Smooth muscle cell (in vitro differentiated cells): ENCODE measurements at regions not wholly inside any gene's neighbourhood (a gene's known extent, or its start where the extent isn't known, plus 50 kb on each side); places are given as distances from the start of the nearest gene placed in this dataset.
A peak's percentile ranks its signal among the peaks of the same experiment; 100 is the strongest.

Experiments
- DNase-seq: peaks from one replicate; lab custom pipeline; 2025; ENCODE audit not compliant: unreplicated experiment; lab: John Stamatoyannopoulos, UW
- H2AFZ ChIP-seq: fragments of 200-600 bp; sonication (generic); 2 replicates; pipeline ENCODE4 v1.6.0; 2016; ENCODE audit warnings: antibody characterized with exemption, low read depth, mild to moderate bottlenecking
- H3F3A ChIP-seq: fragments of 200-600 bp; sonication (generic); 2 replicates; pipeline ENCODE4 v1.6.0; 2017; ENCODE audit warnings: antibody characterized with exemption, low read depth
- H3K27ac ChIP-seq: fragments of 200-600 bp; sonication (generic); 2 replicates; pipeline ENCODE4 v1.5.1; 2016; ENCODE audit warnings: low read depth, mild to moderate bottlenecking
- H3K27me3 ChIP-seq: fragments of 200-600 bp; sonication (generic); 2 replicates; pipeline ENCODE4 v1.6.1; 2016; ENCODE audit warnings: low read depth, mild to moderate bottlenecking
- H3K36me3 ChIP-seq: fragments of 200-600 bp; sonication (generic); 2 replicates; pipeline ENCODE4 v1.5.1; 2016; ENCODE audit warnings: low read depth
- H3K4me1 ChIP-seq: fragments of 200-600 bp; sonication (generic); 2 replicates; pipeline ENCODE4 v1.5.1; 2016; ENCODE audit warnings: low read depth
- H3K4me2 ChIP-seq: fragments of 200-600 bp; sonication (generic); 2 replicates; pipeline ENCODE4 v1.6.0; 2016; ENCODE audit warnings: mild to moderate bottlenecking
- H3K4me3 ChIP-seq: fragments of 200-600 bp; sonication (generic); 2 replicates; pipeline ENCODE4 v1.5.1; 2016; ENCODE audit warnings: mild to moderate bottlenecking
- H3K79me2 ChIP-seq: fragments of 200-600 bp; sonication (generic); 2 replicates; pipeline ENCODE4 v1.6.0; 2016; ENCODE audit warnings: low read depth, mild to moderate bottlenecking
- H3K9ac ChIP-seq: fragments of 200-600 bp; sonication (generic); 2 replicates; pipeline ENCODE4 v1.6.0; 2016; ENCODE audit warnings: low read depth
- H3K9me3 ChIP-seq: fragments of 200-600 bp; sonication (generic); replicated peaks from 2 replicates; pipeline ENCODE4 v1.5.1; 2016; ENCODE audit warnings: low read depth
- H4K20me1 ChIP-seq: fragments of 200-600 bp; sonication (generic); 2 replicates; pipeline ENCODE4 v1.6.0; 2016; ENCODE audit warnings: low read depth
- WGBS: methylation state at CpG from one replicate; pipeline ENCODE4 v1.1.7; 2016; ENCODE audit warnings: low lambda C conversion rate; 5-methylcytosine and 5-hydroxymethylcytosine counted together
- TF ChIP-seq, protein P1 (sequence below): fragments of 200-600 bp; sonication (generic); IDR thresholded peaks from 2 replicates; pipeline ENCODE4 v1.5.1; 2017; ENCODE audit warnings: borderline replicate concordance, mild to moderate bottlenecking, antibody characterized with exemption; ENCODE audit not compliant: insufficient read depth, poor library complexity, severe bottlenecking

DNA sequence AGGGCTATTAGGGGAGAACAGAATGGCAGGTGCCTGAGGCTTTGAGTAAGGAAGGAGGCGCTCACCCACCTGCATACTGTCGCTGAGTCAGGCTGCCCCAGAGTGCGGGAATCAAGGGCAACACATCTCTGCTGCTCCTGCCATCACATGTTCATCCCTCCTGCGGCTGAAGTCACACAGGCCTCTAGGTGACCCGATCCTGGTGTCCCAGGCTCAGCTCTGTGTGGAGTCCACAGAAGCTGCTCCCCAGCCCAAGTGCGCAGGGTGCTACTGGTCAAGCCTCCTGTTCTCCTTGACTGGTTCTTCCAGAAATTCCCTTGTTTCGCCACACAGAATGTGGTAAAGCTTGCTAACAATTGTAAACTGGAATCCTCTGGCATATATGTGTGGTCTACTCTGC is 96.9 kb upstream of the IL6 start:
- TF ChIP-seq, protein P1, sequence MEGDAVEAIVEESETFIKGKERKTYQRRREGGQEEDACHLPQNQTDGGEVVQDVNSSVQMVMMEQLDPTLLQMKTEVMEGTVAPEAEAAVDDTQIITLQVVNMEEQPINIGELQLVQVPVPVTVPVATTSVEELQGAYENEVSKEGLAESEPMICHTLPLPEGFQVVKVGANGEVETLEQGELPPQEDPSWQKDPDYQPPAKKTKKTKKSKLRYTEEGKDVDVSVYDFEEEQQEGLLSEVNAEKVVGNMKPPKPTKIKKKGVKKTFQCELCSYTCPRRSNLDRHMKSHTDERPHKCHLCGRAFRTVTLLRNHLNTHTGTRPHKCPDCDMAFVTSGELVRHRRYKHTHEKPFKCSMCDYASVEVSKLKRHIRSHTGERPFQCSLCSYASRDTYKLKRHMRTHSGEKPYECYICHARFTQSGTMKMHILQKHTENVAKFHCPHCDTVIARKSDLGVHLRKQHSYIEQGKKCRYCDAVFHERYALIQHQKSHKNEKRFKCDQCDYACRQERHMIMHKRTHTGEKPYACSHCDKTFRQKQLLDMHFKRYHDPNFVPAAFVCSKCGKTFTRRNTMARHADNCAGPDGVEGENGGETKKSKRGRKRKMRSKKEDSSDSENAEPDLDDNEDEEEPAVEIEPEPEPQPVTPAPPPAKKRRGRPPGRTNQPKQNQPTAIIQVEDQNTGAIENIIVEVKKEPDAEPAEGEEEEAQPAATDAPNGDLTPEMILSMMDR: no peak
- Histone ChIP-seq H3K4me1 (peaks cover 11% of the 10 kb centered on the region), H3K4me2 (no peak overlapping the region)

DNA sequence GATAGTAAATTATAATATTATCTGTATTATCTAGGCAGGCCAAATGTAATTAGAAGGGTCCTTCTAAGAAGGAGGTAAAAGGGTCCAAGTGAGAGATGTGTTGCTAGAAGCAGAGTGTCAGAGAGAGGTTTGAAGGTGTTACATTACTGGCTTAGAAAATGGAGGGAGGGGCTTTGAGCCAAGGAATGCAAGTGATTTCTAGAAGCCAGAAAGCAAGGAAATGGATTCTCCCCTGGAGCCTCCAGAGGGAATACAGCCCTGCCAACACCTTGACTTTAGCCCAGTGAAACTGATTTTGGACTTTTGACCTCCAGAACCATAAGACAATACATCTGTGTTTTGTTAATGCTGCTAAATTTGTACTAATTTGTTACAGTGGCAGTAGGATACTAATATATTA is 97.9 kb upstream of the IL6 start:
- peaks cover 11% of the 10 kb centered on the region for H3K4me1 ChIP-seq
- no peaks in the 10 kb centered on the region for H3K27me3 ChIP-seq
- TF ChIP-seq, protein P1: no peak
- no peak overlapping the region for H3K4me3 ChIP-seq
- no peaks in the 10 kb centered on the region for H3K9me3 ChIP-seq
- no peak overlapping the region for H2AFZ ChIP-seq
- H3K9ac ChIP-seq: no peak overlapping the region
- H3K36me3 ChIP-seq: no peaks in the 10 kb centered on the region
- no peak for DNase-seq
- H3F3A ChIP-seq: peaks cover 6% of the 10 kb centered on the region
- H3K27ac ChIP-seq: no peak overlapping the region
- H3K4me2 ChIP-seq: no peak overlapping the region
- H4K20me1 ChIP-seq: no peaks in the 10 kb centered on the region
- no peaks in the 10 kb centered on the region for H3K79me2 ChIP-seq

More for the DNA sequence above, 96.9 kb upstream of the IL6 start:
- 96% methylated on average over 7 of the region's 7 CpGs for WGBS
- Histone ChIP-seq H3F3A (peaks cover 9% of the 10 kb centered on the region), H3K27me3 (no peaks in the 10 kb centered on the region), H3K36me3 (no peaks in the 10 kb centered on the region), H4K20me1 (no peaks in the 10 kb centered on the region), H3K4me3 (no peak overlapping the region), H2AFZ (no peak overlapping the region), H3K9ac (no peak overlapping the region), H3K9me3 (no peaks in the 10 kb centered on the region), H3K79me2 (no peaks in the 10 kb centered on the region), H3K27ac (no peak overlapping the region)
- DNase-seq: no peak

DNA sequence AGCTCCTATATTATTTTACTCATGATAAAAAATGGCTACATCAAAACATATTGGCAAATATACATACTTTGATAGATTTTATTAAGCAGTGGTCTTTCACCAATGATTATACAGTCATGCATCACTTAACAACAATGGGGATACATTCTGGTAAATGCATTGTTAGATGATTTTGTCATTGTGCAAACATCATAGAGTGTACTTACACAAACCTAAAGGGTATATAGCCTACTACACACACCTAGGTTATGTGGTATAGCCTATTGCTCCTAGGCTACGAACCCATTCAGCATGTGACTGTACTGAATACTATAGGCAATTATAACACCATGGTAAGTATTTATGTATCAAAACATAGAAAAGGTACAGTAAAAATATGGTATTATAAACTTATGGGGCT is 98.9 kb upstream of the IL6 start:
- TF ChIP-seq, protein P1: no peak
- WGBS: 94% methylated on average over 1 of the region's 1 CpG

DNA sequence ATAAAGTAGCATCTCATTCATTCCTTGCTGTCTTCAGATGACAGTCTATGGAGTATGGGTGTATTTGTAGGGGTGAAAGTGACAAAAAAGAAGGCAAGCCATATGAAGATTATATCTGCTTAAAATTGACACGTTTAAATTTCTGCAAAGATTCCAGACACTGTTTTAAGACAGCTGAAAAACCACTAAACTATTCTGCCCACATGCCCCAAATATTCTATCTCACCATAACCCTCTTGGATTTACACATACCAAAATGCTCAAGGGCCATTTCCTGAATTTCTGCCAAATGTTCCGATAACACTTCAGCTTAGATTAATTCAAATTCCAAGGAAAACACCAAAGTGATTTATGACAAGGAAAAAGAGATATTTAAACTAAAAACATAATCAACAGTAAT is 99.9 kb upstream of the IL6 start:
- Histone ChIP-seq H3K36me3 (no peaks in the 10 kb centered on the region), H3K9me3 (no peaks in the 10 kb centered on the region), H3F3A (peaks cover 3% of the 10 kb centered on the region), H3K79me2 (no peaks in the 10 kb centered on the region), H3K4me3 (no peak overlapping the region), H3K27me3 (no peaks in the 10 kb centered on the region), H3K27ac (no peak overlapping the region), H3K4me2 (peak overlapping the region; percentile 27), H4K20me1 (no peaks in the 10 kb centered on the region), H3K9ac (no peak overlapping the region), H2AFZ (no peak overlapping the region), H3K4me1 (peaks cover 7% of the 10 kb centered on the region)
- DNase-seq: no peak
- TF ChIP-seq, protein P1: no peak
- 27% methylated on average over 2 of the region's 2 CpGs for WGBS

More for the DNA sequence above, 98.9 kb upstream of the IL6 start:
- Histone ChIP-seq H3K79me2 (no peaks in the 10 kb centered on the region), H3K27me3 (no peaks in the 10 kb centered on the region), H3K9me3 (no peaks in the 10 kb centered on the region), H3K4me1 (peaks cover 11% of the 10 kb centered on the region), H3F3A (peaks cover 3% of the 10 kb centered on the region), H3K9ac (no peak overlapping the region), H3K27ac (no peak overlapping the region), H2AFZ (no peak overlapping the region), H3K4me3 (no peak overlapping the region), H4K20me1 (no peaks in the 10 kb centered on the region), H3K36me3 (no peaks in the 10 kb centered on the region), H3K4me2 (no peak overlapping the region)
- DNase-seq: no peak
